OCI-LY1 (cell line): ENCODE measurements at regions not wholly inside any gene's neighbourhood (a gene's known extent, or its start where the extent isn't known, plus 50 kb on each side); places are given as distances from the start of the nearest gene placed in this dataset.

Experiments used
- EZH2 ChIP-seq: fragments of 200-600 bp; sonication (generic), shearing (Covaris generic); IDR thresholded peaks from 2 replicates; pipeline ENCODE4 v1.8.0; 2017; ENCODE audit warnings: borderline replicate concordance, mixed run types, mild to moderate bottlenecking, antibody characterized with exemption, low read length, moderate library complexity, mixed read lengths
- TF ChIP-seq, protein P1 (sequence below): fragments of 200-600 bp; sonication (generic), shearing (Covaris generic); IDR thresholded peaks from 2 replicates; pipeline ENCODE4 v1.5.1; 2017; ENCODE audit warnings: mild to moderate bottlenecking, antibody characterized with exemption, low read length, moderate library complexity, mixed read lengths

DNA sequence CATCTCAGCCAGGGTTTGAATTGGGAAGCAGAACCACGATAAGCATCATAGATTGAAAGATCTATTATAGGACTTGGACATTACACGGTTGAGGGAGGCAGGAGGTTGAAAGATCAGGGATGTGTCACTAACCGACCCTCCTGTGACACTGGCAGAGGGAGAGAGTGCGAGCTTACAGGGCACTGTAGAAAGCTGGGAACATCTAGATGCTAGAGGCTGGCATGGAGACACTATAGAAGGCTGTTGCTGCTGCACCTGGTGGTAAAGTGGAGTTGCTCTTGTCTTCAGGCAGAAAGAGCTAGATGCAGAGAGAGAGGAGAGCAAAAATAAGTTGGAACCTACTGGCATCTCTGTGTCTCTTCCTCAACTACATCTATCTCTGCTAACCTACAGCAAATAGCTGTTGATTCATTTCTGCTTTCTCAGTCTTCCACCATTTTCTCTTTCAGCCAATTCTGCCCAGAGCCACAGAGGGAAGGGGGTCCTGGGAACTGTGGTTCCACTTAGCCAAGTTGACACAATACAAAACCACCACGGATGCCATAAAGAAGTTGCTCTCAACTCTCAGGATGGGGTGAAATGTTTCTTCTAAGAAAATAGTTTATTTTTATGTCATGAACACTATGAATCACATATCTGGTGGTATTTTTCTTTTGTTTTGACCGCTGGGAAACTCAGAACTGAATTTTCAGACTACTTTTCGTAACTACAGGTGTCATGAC lies 155.9 kb downstream of the ZNF281 start:
- TF ChIP-seq, protein P1, sequence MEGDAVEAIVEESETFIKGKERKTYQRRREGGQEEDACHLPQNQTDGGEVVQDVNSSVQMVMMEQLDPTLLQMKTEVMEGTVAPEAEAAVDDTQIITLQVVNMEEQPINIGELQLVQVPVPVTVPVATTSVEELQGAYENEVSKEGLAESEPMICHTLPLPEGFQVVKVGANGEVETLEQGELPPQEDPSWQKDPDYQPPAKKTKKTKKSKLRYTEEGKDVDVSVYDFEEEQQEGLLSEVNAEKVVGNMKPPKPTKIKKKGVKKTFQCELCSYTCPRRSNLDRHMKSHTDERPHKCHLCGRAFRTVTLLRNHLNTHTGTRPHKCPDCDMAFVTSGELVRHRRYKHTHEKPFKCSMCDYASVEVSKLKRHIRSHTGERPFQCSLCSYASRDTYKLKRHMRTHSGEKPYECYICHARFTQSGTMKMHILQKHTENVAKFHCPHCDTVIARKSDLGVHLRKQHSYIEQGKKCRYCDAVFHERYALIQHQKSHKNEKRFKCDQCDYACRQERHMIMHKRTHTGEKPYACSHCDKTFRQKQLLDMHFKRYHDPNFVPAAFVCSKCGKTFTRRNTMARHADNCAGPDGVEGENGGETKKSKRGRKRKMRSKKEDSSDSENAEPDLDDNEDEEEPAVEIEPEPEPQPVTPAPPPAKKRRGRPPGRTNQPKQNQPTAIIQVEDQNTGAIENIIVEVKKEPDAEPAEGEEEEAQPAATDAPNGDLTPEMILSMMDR = peak; percentile 13; the same call in 1 of the 2 replicates
- TF ChIP-seq EZH2 = no peak
